ENCODE measurements at regions not wholly inside any gene's neighbourhood (a gene's known extent, or its start where the extent isn't known, plus 50 kb on each side); places are given as distances from the start of the nearest gene placed in this dataset.
A peak's percentile ranks its signal among the peaks of the same experiment; 100 is the strongest.

- DNase-seq: no peak
Observed at GRCh38 chr3:150057227-150057626, 86.5 kb upstream of the PFN2 start.

GRCh38 chr3:150055332-150055731, 84.6 kb upstream of the PFN2 start:
- DNase-seq: no peak

- DNase-seq: no peak
Observed at GRCh38 chr3:150054635-150055034, 83.9 kb upstream of the PFN2 start.

GRCh38 chr3:150050510-150050909, 79.8 kb upstream of the PFN2 start:
- DNase-seq: no peak

- no peak for DNase-seq
Observed at GRCh38 chr3:150049317-150049716, 78.6 kb upstream of the PFN2 start.

GRCh38 chr3:150041877-150042276, 71.2 kb upstream of the PFN2 start:
- no peak for DNase-seq

- DNase-seq: no peak
Observed at GRCh38 chr3:150040097-150040496, 69.4 kb upstream of the PFN2 start.

GRCh38 chr3:150038830-150039229, 68.1 kb upstream of the PFN2 start:
- no peak for DNase-seq

GRCh38 chr3:150036780-150037179, 66.1 kb upstream of the PFN2 start:
- no peak for DNase-seq

- no peak for DNase-seq
Observed at GRCh38 chr3:150035910-150036612, 65.4 kb upstream of the PFN2 start.

GRCh38 chr3:150035301-150035779, 64.6 kb upstream of the PFN2 start:
- DNase-seq: peak; percentile 31

GRCh38 chr3:150033721-150034120, 63.0 kb upstream of the PFN2 start:
- DNase-seq: no peak

GRCh38 chr3:150030841-150031240, 60.1 kb upstream of the PFN2 start:
- DNase-seq: no peak

GRCh38 chr3:150023239-150023636, 52.5 kb upstream of the PFN2 start:
- DNase-seq: no peak

- DNase-seq: peak; percentile 56
Observed at GRCh38 chr3:150022381-150023238, 51.9 kb upstream of the PFN2 start.

- DNase-seq: peak; percentile 86
Observed at GRCh38 chr3:150020527-150020926, 49.8 kb upstream of the PFN2 start.

Data from fibroblast of skin of right biceps (primary cell).